Right ventricle myocardium inferior (tissue), 1 donor: ENCODE measurements at regions not wholly inside any gene's neighbourhood (a gene's known extent, or its start where the extent isn't known, plus 50 kb on each side); places are given as distances from the start of the nearest gene placed in this dataset.
A peak's percentile ranks its signal among the peaks of the same experiment; 100 is the strongest.
"Not testable (repeated sequence)": the region's sequence is repeated elsewhere in the genome, so short reads cannot be mapped to it uniquely, and the experiment has no call there.

Experiments used
- ATAC-seq: fragments of 200-7000 bp; cut with Tn5 transposase; one replicate; pipeline ENCODE4 v1.9.1; 2020; ENCODE audit warnings: mild to moderate bottlenecking, moderate library complexity
- DNase-seq: peaks from one replicate; pipeline ENCODE4 v3.0.0; 2021; ENCODE audit errors: missing footprints
- intact Hi-C: fragments of 100-400 bp; cut with DNase I; formaldehyde crosslinking; loops from one replicate; pipeline ENCODE4 v1.11.0; 2022
- donor health status: DM: no; HTN: yes; CAD: no; lungs with severe emphysema.

- ATAC-seq, intact Hi-C loops, DNase-seq: not testable (repeated sequence)
Observed at GRCh38 chr2:16388199-16388830, 277.3 kb downstream of the CYRIA start.

- intact Hi-C loops, result no loop called here
- ATAC-seq (no peak), DNase-seq (no peak)
Observed at GRCh38 chr2:16387461-16387984, 278.1 kb downstream of the CYRIA start.

- DNase-seq, result peak; percentile 59
- peak; percentile 70 for ATAC-seq
- intact Hi-C loops, result no loop called here
Observed at GRCh38 chr2:16386431-16386830, 279.2 kb downstream of the CYRIA start.

GRCh38 chr2:16386031-16386430 lies 279.6 kb downstream of the CYRIA start:
- DNase-seq, result no peak
- no peak for ATAC-seq
- intact Hi-C loops, result no loop called here

GRCh38 chr2:16385341-16385740 lies 280.3 kb downstream of the CYRIA start:
- DNase-seq, result no peak
- intact Hi-C loops, result no loop called here

GRCh38 chr2:16383411-16383810 lies 282.2 kb downstream of the CYRIA start:
- ATAC-seq (no peak), DNase-seq (no peak)
- intact Hi-C loops, result no loop called here

More at GRCh38 chr2:16385341-16385740, 280.3 kb downstream of the CYRIA start:
- ATAC-seq, result no peak

GRCh38 chr2:16382451-16382850 lies 283.2 kb downstream of the CYRIA start:
- DNase-seq, result no peak
- no peak for ATAC-seq
- intact Hi-C loops, result no loop called here

GRCh38 chr2:16381511-16381910 lies 284.1 kb downstream of the CYRIA start:
- intact Hi-C loops, result no loop called here
- ATAC-seq (no peak), DNase-seq (no peak)

- intact Hi-C loops, DNase-seq, ATAC-seq: not testable (repeated sequence)
Observed at GRCh38 chr2:16379901-16380300, 285.7 kb downstream of the CYRIA start.

- ATAC-seq, intact Hi-C loops: not testable (repeated sequence)
Observed at GRCh38 chr2:16379061-16379460, 286.6 kb downstream of the CYRIA start.

GRCh38 chr2:16378031-16378430 lies 287.6 kb downstream of the CYRIA start:
- ATAC-seq (no peak), DNase-seq (no peak)
- intact Hi-C loops, result no loop called here

More at GRCh38 chr2:16379061-16379460, 286.6 kb downstream of the CYRIA start:
- not testable (repeated sequence) for DNase-seq

- intact Hi-C loops, result no loop called here
- ATAC-seq (no peak), DNase-seq (no peak)
Observed at GRCh38 chr2:16375981-16376380, 289.7 kb downstream of the CYRIA start.

- DNase-seq (no peak), ATAC-seq (no peak)
- intact Hi-C loops, result no loop called here
Observed at GRCh38 chr2:16375351-16375750, 290.3 kb downstream of the CYRIA start.

GRCh38 chr2:16374671-16375070 lies 291.0 kb downstream of the CYRIA start:
- DNase-seq (no peak), ATAC-seq (no peak)
- intact Hi-C loops, result no loop called here

- DNase-seq (no peak), ATAC-seq (no peak)
Observed at GRCh38 chr2:16373341-16373740, 292.3 kb downstream of the CYRIA start.

GRCh38 chr2:16371751-16372150 lies 293.9 kb downstream of the CYRIA start:
- DNase-seq (no peak), ATAC-seq (no peak)
- intact Hi-C loops, result no loop called here

More at GRCh38 chr2:16373341-16373740, 292.3 kb downstream of the CYRIA start:
- intact Hi-C loops, result no loop called here

GRCh38 chr2:16368951-16369350 lies 296.7 kb downstream of the CYRIA start:
- DNase-seq (no peak), ATAC-seq (no peak)
- intact Hi-C loops, result no loop called here

- DNase-seq, result no peak
- intact Hi-C loops, result no loop called here
- ATAC-seq, result no peak
Observed at GRCh38 chr2:16368328-16368727, 297.3 kb downstream of the CYRIA start.

- ATAC-seq, result no peak
- intact Hi-C loops, result no loop called here
Observed at GRCh38 chr2:16365366-16365765, 300.3 kb downstream of the CYRIA start.

GRCh38 chr2:16363581-16363980 lies 302.1 kb downstream of the CYRIA start:
- ATAC-seq, result no peak
- DNase-seq, result no peak
- intact Hi-C loops, result no loop called here

More at GRCh38 chr2:16365366-16365765, 300.3 kb downstream of the CYRIA start:
- DNase-seq, result no peak

GRCh38 chr2:16362611-16363010 lies 303.0 kb downstream of the CYRIA start:
- no peak for DNase-seq
- ATAC-seq, result no peak
- intact Hi-C loops, result no loop called here
